IPS DF 6.9 (cell line): ENCODE measurements at regions not wholly inside any gene's neighbourhood (a gene's known extent, or its start where the extent isn't known, plus 50 kb on each side); places are given as distances from the start of the nearest gene placed in this dataset.

Source experiments
- DNase-seq: peaks from one replicate; pipeline ENCODE4 v3.0.0-alpha.2; 2013; ENCODE audit warnings: low read depth, low spot score
- H3K27ac ChIP-seq: one replicate; pipeline ENCODE4 v1.5.1; 2013; ENCODE audit warnings: low read length, control low read depth
- H3K27me3 ChIP-seq: 2 replicates; pipeline ENCODE4 v1.6.1; 2013; ENCODE audit warnings: mild to moderate bottlenecking, low read length; ENCODE audit not compliant: control insufficient read depth, insufficient read depth
- H3K36me3 ChIP-seq: 2 replicates; pipeline ENCODE4 v1.6.1; 2013; ENCODE audit warnings: low read length; ENCODE audit not compliant: control insufficient read depth, insufficient read depth
- H3K4me1 ChIP-seq: 2 replicates; pipeline ENCODE4 v1.6.1; 2013; ENCODE audit warnings: low read length; ENCODE audit not compliant: control insufficient read depth, insufficient read depth
- H3K4me3 ChIP-seq: 2 replicates; pipeline ENCODE4 v1.5.1; 2013; ENCODE audit warnings: mild to moderate bottlenecking, low read length
- H3K9me3 ChIP-seq: 2 replicates; pipeline ENCODE4 v1.6.1; 2013; ENCODE audit warnings: low read length, inconsistent platforms; ENCODE audit not compliant: control insufficient read depth, insufficient read depth
- WGBS: extraction: QIAGEN DNeasy Blood & Tissue Kit; methylation state at CpG from one replicate; pipeline ENCODE4 v1.1.7; 2013; ENCODE audit warnings: mixed read lengths, missing lambda C conversion rate; ENCODE audit not compliant: insufficient read length, insufficient coverage; 5-methylcytosine and 5-hydroxymethylcytosine counted together

- H3K36me3 ChIP-seq = no peaks in the 10 kb centered on the region
- no peak overlapping the region for H3K4me3 ChIP-seq
- WGBS = no CpG with 5 or more reads among the region's 6 CpGs
- no peak overlapping the region for H3K27ac ChIP-seq
- no peaks in the 10 kb centered on the region for H3K9me3 ChIP-seq
- DNase-seq = no peak
- H3K4me1 ChIP-seq = no peaks in the 10 kb centered on the region
- no peaks in the 10 kb centered on the region for H3K27me3 ChIP-seq
Measured at GRCh38 chr2:128988967-128989366, 670.3 kb upstream of the HS6ST1 start.

- H3K36me3 ChIP-seq = no peaks in the 10 kb centered on the region
- H3K4me1 ChIP-seq = no peaks in the 10 kb centered on the region
- no peak overlapping the region for H3K27ac ChIP-seq
- H3K27me3 ChIP-seq = no peaks in the 10 kb centered on the region
- no CpG with 5 or more reads among the region's 4 CpGs for WGBS
- no peaks in the 10 kb centered on the region for H3K9me3 ChIP-seq
- DNase-seq = no peak
- no peak overlapping the region for H3K4me3 ChIP-seq
Measured at GRCh38 chr2:128995086-128995485, 676.4 kb upstream of the HS6ST1 start.

- WGBS = no CpG with 5 or more reads among the region's 4 CpGs
- no peaks in the 10 kb centered on the region for H3K27me3 ChIP-seq
- DNase-seq = no peak
- H3K9me3 ChIP-seq = no peaks in the 10 kb centered on the region
- no peaks in the 10 kb centered on the region for H3K4me1 ChIP-seq
- H3K27ac ChIP-seq = no peak overlapping the region
- no peak overlapping the region for H3K4me3 ChIP-seq
- H3K36me3 ChIP-seq = no peaks in the 10 kb centered on the region
Measured at GRCh38 chr2:128996078-128996477, 677.4 kb upstream of the HS6ST1 start.

GRCh38 chr2:128997166-128997866 lies 678.6 kb upstream of the HS6ST1 start:
- H3K4me1 ChIP-seq = no peaks in the 10 kb centered on the region
- H3K36me3 ChIP-seq = no peaks in the 10 kb centered on the region
- H3K27ac ChIP-seq = no peak overlapping the region
- H3K27me3 ChIP-seq = no peaks in the 10 kb centered on the region
- no peak overlapping the region for H3K4me3 ChIP-seq
- DNase-seq = no peak
- no peaks in the 10 kb centered on the region for H3K9me3 ChIP-seq
- no CpG with 5 or more reads among the region's 5 CpGs for WGBS

GRCh38 chr2:129001926-129002325 lies 683.3 kb upstream of the HS6ST1 start:
- Histone ChIP-seq H3K27ac (no peak overlapping the region), H3K9me3 (no peaks in the 10 kb centered on the region), H3K36me3 (no peaks in the 10 kb centered on the region), H3K27me3 (no peaks in the 10 kb centered on the region), H3K4me1 (no peaks in the 10 kb centered on the region), H3K4me3 (no peak overlapping the region)
- DNase-seq = no peak
- WGBS = no CpG with 5 or more reads among the region's 5 CpGs

- Histone ChIP-seq H3K4me3 (no peak overlapping the region), H3K9me3 (no peaks in the 10 kb centered on the region), H3K27ac (no peak overlapping the region), H3K27me3 (no peaks in the 10 kb centered on the region), H3K36me3 (no peaks in the 10 kb centered on the region), H3K4me1 (no peaks in the 10 kb centered on the region)
- no CpG with 5 or more reads among the region's 3 CpGs for WGBS
- no peak for DNase-seq
Measured at GRCh38 chr2:129002751-129003150, 684.1 kb upstream of the HS6ST1 start.

- no peaks in the 10 kb centered on the region for H3K27me3 ChIP-seq
- no peak for DNase-seq
- H3K4me1 ChIP-seq = no peaks in the 10 kb centered on the region
- H3K36me3 ChIP-seq = no peaks in the 10 kb centered on the region
- H3K4me3 ChIP-seq = no peak overlapping the region
- H3K27ac ChIP-seq = no peak overlapping the region
- no peaks in the 10 kb centered on the region for H3K9me3 ChIP-seq
- WGBS = no CpG with 5 or more reads among the region's 5 CpGs
Measured at GRCh38 chr2:129004485-129004884, 685.8 kb upstream of the HS6ST1 start.

- Histone ChIP-seq H3K27me3 (no peaks in the 10 kb centered on the region), H3K27ac (no peak overlapping the region), H3K36me3 (no peaks in the 10 kb centered on the region), H3K4me3 (no peak overlapping the region), H3K9me3 (no peaks in the 10 kb centered on the region), H3K4me1 (no peaks in the 10 kb centered on the region)
- no peak for DNase-seq
- WGBS = no CpG with 5 or more reads among the region's 4 CpGs
Measured at GRCh38 chr2:129004940-129005490, 686.3 kb upstream of the HS6ST1 start.

GRCh38 chr2:129006135-129006886 lies 687.6 kb upstream of the HS6ST1 start:
- no CpG with 5 or more reads among the region's 19 CpGs for WGBS

GRCh38 chr2:129006901-129007300 lies 688.2 kb upstream of the HS6ST1 start:
- H3K36me3 ChIP-seq = no peaks in the 10 kb centered on the region
- no CpG with 5 or more reads among the region's 6 CpGs for WGBS
- H3K27me3 ChIP-seq = no peaks in the 10 kb centered on the region
- no peaks in the 10 kb centered on the region for H3K4me1 ChIP-seq
- H3K4me3 ChIP-seq = no peak overlapping the region
- no peak for DNase-seq
- H3K27ac ChIP-seq = no peak overlapping the region
- H3K9me3 ChIP-seq = no peaks in the 10 kb centered on the region

More at GRCh38 chr2:129006135-129006886, 687.6 kb upstream of the HS6ST1 start:
- no peak for DNase-seq
- no peaks in the 10 kb centered on the region for H3K27me3 ChIP-seq
- no peaks in the 10 kb centered on the region for H3K36me3 ChIP-seq
- H3K4me1 ChIP-seq = no peaks in the 10 kb centered on the region
- H3K4me3 ChIP-seq = no peak overlapping the region
- no peaks in the 10 kb centered on the region for H3K9me3 ChIP-seq
- H3K27ac ChIP-seq = no peak overlapping the region
